ENCODE measurements at regions not wholly inside any gene's neighbourhood (a gene's known extent, or its start where the extent isn't known, plus 50 kb on each side); places are given as distances from the start of the nearest gene placed in this dataset.
"Not testable (repeated sequence)": the region's sequence is repeated elsewhere in the genome, so short reads cannot be mapped to it uniquely, and the experiment has no call there.

GRCh38 chr16:29578898-29579297, 72.7 kb upstream of the NPIPB12 start:
- DNase-seq = not testable (repeated sequence)

- DNase-seq = not testable (repeated sequence)
These were observed 75.6 kb upstream of the NPIPB12 start for GRCh38 chr16:29581764-29582163.

- not testable (repeated sequence) for DNase-seq
These were observed 71.1 kb upstream of the SPN start for GRCh38 chr16:29591919-29592318.

GRCh38 chr16:29594269-29594925, 68.7 kb upstream of the SPN start:
- DNase-seq = peak; percentile 27

GRCh38 chr16:29594926-29595838, 67.9 kb upstream of the SPN start:
- peak; percentile 86 for DNase-seq

- not testable (repeated sequence) for DNase-seq
These were observed 66.0 kb upstream of the SPN start for GRCh38 chr16:29597030-29597429.

- DNase-seq = not testable (repeated sequence)
These were observed 62.7 kb upstream of the SPN start for GRCh38 chr16:29600111-29601000.

GRCh38 chr16:29602247-29602625, 60.8 kb upstream of the SPN start:
- DNase-seq = not testable (repeated sequence)

GRCh38 chr16:29602683-29603088, 60.4 kb upstream of the SPN start:
- not testable (repeated sequence) for DNase-seq

GRCh38 chr16:29604631-29605549, 58.2 kb upstream of the SPN start:
- not testable (repeated sequence) for DNase-seq

GRCh38 chr16:29605593-29606205, 57.3 kb upstream of the SPN start:
- not testable (repeated sequence) for DNase-seq

GRCh38 chr16:29606669-29607427, 56.2 kb upstream of the SPN start:
- not testable (repeated sequence) for DNase-seq

GRCh38 chr16:29607428-29607823, 55.6 kb upstream of the SPN start:
- not testable (repeated sequence) for DNase-seq

GRCh38 chr16:29612381-29613306, 50.4 kb upstream of the SPN start:
- not testable (repeated sequence) for DNase-seq
